K562 (cell line): ENCODE measurements at regions not wholly inside any gene's neighbourhood (a gene's known extent, or its start where the extent isn't known, plus 50 kb on each side); places are given as distances from the start of the nearest gene placed in this dataset.

Experiments used
- ATAC-seq: fragments of 200-7000 bp; cut with Tn5 transposase; 3 replicates; pipeline ENCODE4 v1.9.1; 2020; ENCODE audit warnings: moderate library complexity
- BruUV-seq: library from RNA; stranded (reverse); fragments of 400-500 nt; replicated peaks from 2 replicates; lab custom pipeline; 2021; lab: Mats Ljungman, UMichigan
- CTCF ChIA-PET: fragments of 300-600 bp; formaldehyde crosslinking; extraction: SDS; loops from one replicate; lab custom pipeline; 2021; ENCODE audit warnings: low intra/inter-chr PET ratio; lab: Yijun Ruan, JAX
- POLR2A ChIA-PET: fragments of 300-600, 350-650 bp; sonication (Branson Sonifier 250); formaldehyde crosslinking; extraction: SDS; loops from one replicate; lab custom pipeline; 2021; ENCODE audit warnings: antibody characterized with exemption, inconsistent platforms; lab: Yijun Ruan, JAX
- DNase-seq, 4 experiments: peaks; one replicate each; pipeline versions ENCODE4 v3.0.0 to v3.0.0-alpha.2; 2011 to 2018; ENCODE audit warnings: low spot score in 3 of 4, mixed read lengths in 3 of 4; ENCODE audit errors: extremely low read depth in 1 of 4
- FAIRE-seq: peaks from 2 replicates; lab custom pipeline; 2011; peaks lifted over from hg19 to GRCh38; lab: Jason Lieb, UNC
- H2AFZ ChIP-seq: 2 replicates; pipeline ENCODE4 v1.6.0; 2011; ENCODE audit warnings: low read depth, low read length, control low read depth, inconsistent platforms
- H3K27ac ChIP-seq: fragments of 200-600 bp; 3 replicates; pipeline ENCODE4 v1.8.0; 2011; ENCODE audit warnings: low read depth, mild to moderate bottlenecking, control low read depth, inconsistent platforms, low read length, moderate library complexity, mixed read lengths; ENCODE audit errors: extremely low read depth
- H3K27me3 ChIP-seq, 2 experiments: fragments of 300-600 bp in 1 of 2; 2 replicates in 1 of 2; 3 replicates in 1 of 2; pipeline versions ENCODE4 v1.6.0 to v1.8.0; 2011; ENCODE audit warnings: inconsistent platforms in 2 of 2, low read length in 2 of 2, mild to moderate bottlenecking in 1 of 2, mixed read lengths in 1 of 2, moderate library complexity in 1 of 2; ENCODE audit not compliant: control insufficient read depth in 2 of 2, insufficient read depth in 2 of 2
- H3K36me3 ChIP-seq: fragments of 300-600 bp; 3 replicates; pipeline ENCODE4 v1.8.0; 2011; ENCODE audit warnings: mild to moderate bottlenecking, low read length, inconsistent platforms; ENCODE audit not compliant: control insufficient read depth, insufficient read depth
- H3K4me1 ChIP-seq, 2 experiments: fragments of 200-600 bp in 1 of 2; replicated peaks in 1 of 2; 2 replicates in 1 of 2; 3 replicates in 1 of 2; pipeline versions ENCODE4 v1.5.1 to v1.8.0; 2011; ENCODE audit warnings: inconsistent platforms in 2 of 2, low read length in 2 of 2, mild to moderate bottlenecking in 1 of 2, mixed read lengths in 1 of 2, moderate library complexity in 1 of 2; ENCODE audit not compliant: control insufficient read depth in 2 of 2, insufficient read depth in 2 of 2
- H3K4me2 ChIP-seq: 2 replicates; pipeline ENCODE4 v1.6.1; 2011; ENCODE audit warnings: low read length, control low read depth, inconsistent platforms, mixed read lengths; ENCODE audit not compliant: insufficient read depth
- H3K4me3 ChIP-seq: fragments of 200-600 bp; sonication (generic), shearing (Covaris generic); 2 replicates; pipeline ENCODE4 v1.5.1; 2016; ENCODE audit warnings: control low read depth, inconsistent platforms
- H3K79me2 ChIP-seq: fragments of 200-600 bp; 3 replicates; pipeline ENCODE4 v1.8.0; 2011; ENCODE audit warnings: low read length, inconsistent platforms; ENCODE audit not compliant: control insufficient read depth, insufficient read depth
- H3K9ac ChIP-seq, 2 experiments: 2 replicates each; pipeline versions ENCODE4 v1.6.0 to v1.6.1; 2011; ENCODE audit warnings: low read depth in 2 of 2, low read length in 2 of 2, control low read depth in 1 of 2, inconsistent platforms in 1 of 2, mild to moderate bottlenecking in 1 of 2, mixed read lengths in 1 of 2; ENCODE audit not compliant: insufficient read depth in 1 of 2
- H3K9me1 ChIP-seq: one replicate; pipeline ENCODE4 v1.6.0; 2011; ENCODE audit warnings: inconsistent platforms, mild to moderate bottlenecking, low read length, moderate library complexity; ENCODE audit not compliant: control insufficient read depth, insufficient read depth
- H3K9me3 ChIP-seq: replicated peaks from 2 replicates; pipeline ENCODE4 v1.5.1; 2011; ENCODE audit warnings: low read depth, low read length, inconsistent platforms; ENCODE audit not compliant: control insufficient read depth, insufficient read depth
- H4K20me1 ChIP-seq: replicated peaks from 2 replicates; pipeline ENCODE4 v1.6.1; 2011; ENCODE audit warnings: low read length, inconsistent platforms, mixed read lengths; ENCODE audit not compliant: control insufficient read depth, insufficient read depth
- ARNT ChIP-seq, 2 experiments: fragments of 450-650 bp; IDR thresholded peaks; 2 replicates each; pipeline ENCODE4 v1.6.1; 2016; ENCODE audit warnings: mild to moderate bottlenecking in 1 of 2
- EGR1 ChIP-seq: fragments of 450-650 bp; conservative IDR thresholded peaks from 2 replicates; pipeline ENCODE4 v1.6.1; 2017; ENCODE audit warnings: mild to moderate bottlenecking
- ESRRB ChIP-seq: fragments of 250-450 bp; sonication (Bioruptor Pico); IDR thresholded peaks from 2 replicates; pipeline ENCODE4 v1.5.0; 2020; ENCODE audit warnings: mild to moderate bottlenecking, moderate library complexity, borderline replicate concordance
- FOXJ2 ChIP-seq: fragments of 200-800 bp; sonication (Bioruptor generic); IDR thresholded peaks from 2 replicates; pipeline ENCODE4 v1.6.1; 2016; ENCODE audit warnings: missing genetic modification characterization, missing compliant biosample characterization
- GTF2E2 ChIP-seq: fragments of 200-800 bp; sonication (Bioruptor generic); IDR thresholded peaks from 2 replicates; pipeline ENCODE4 v1.6.1; 2016; ENCODE audit warnings: missing genetic modification characterization, missing compliant biosample characterization
- MEF2D ChIP-seq: conservative IDR thresholded peaks from 2 replicates; pipeline ENCODE4 v1.6.1; 2016; ENCODE audit warnings: low read depth, missing genetic modification characterization, missing compliant biosample characterization
- PHF20 ChIP-seq: fragments of 450-650 bp; IDR thresholded peaks from 2 replicates; pipeline ENCODE4 v1.6.1; 2018; ENCODE audit not compliant: partially characterized antibody
- PRMT5 ChIP-seq: sonication (generic); formaldehyde crosslinking; IDR thresholded peaks from 2 replicates; pipeline ENCODE4 v1.5.0; 2020; ENCODE audit warnings: missing genetic modification reagents
- RBM17 ChIP-seq: fragments of 200-400 bp; formaldehyde crosslinking; IDR thresholded peaks from 2 replicates; pipeline ENCODE4 v1.6.1; 2017; ENCODE audit warnings: low read depth, mild to moderate bottlenecking, low read length, borderline replicate concordance
- SREBF1 ChIP-seq: fragments of 150-350 bp; IDR thresholded peaks from 2 replicates; pipeline ENCODE4 v1.6.1; 2014; ENCODE audit warnings: antibody characterized with exemption, low read depth, low read length, borderline replicate concordance
- ZKSCAN1 ChIP-seq: fragments of 150-350 bp; IDR thresholded peaks from 2 replicates; pipeline ENCODE4 v1.6.1; 2016; ENCODE audit warnings: low read depth, low read length
- ZNF133 ChIP-seq: fragments of 250-450 bp; sonication (Bioruptor Pico); IDR thresholded peaks from 2 replicates; pipeline ENCODE4 v1.4.0; 2020; ENCODE audit warnings: mild to moderate bottlenecking
- WGBS: fragments of 100-300 bp; shearing (Covaris generic); methylation state at CpG from one replicate; pipeline ENCODE4 v1.1.6; 2016; ENCODE audit warnings: low coverage, mixed read lengths; ENCODE audit not compliant: insufficient coverage; ENCODE audit errors: missing lambda C conversion rate; 5-methylcytosine and 5-hydroxymethylcytosine counted together
- in situ Hi-C: fragments of 300-500 bp; cut with MboI; formaldehyde crosslinking; loops from 4 replicates; pipeline ENCODE4 v1.15.0; 2018; ENCODE audit warnings: inconsistent platforms, mixed read lengths
- intact Hi-C: fragments of 100-400 bp; cut with micrococcal nuclease; formaldehyde crosslinking; loops from 2 replicates; pipeline ENCODE4 v1.14.2; 2022
- TF ChIP-seq, protein P1 (sequence below): fragments of 450-650 bp; IDR thresholded peaks from 2 replicates; pipeline ENCODE4 v1.7.0; 2016; ENCODE audit warnings: borderline replicate concordance
- TF ChIP-seq, protein P2 (sequence below): sonication (generic); formaldehyde crosslinking; IDR thresholded peaks from 2 replicates; pipeline ENCODE4 v1.8.1; 2023; ENCODE audit warnings: mild to moderate bottlenecking, missing genetic modification reagents

DNA sequence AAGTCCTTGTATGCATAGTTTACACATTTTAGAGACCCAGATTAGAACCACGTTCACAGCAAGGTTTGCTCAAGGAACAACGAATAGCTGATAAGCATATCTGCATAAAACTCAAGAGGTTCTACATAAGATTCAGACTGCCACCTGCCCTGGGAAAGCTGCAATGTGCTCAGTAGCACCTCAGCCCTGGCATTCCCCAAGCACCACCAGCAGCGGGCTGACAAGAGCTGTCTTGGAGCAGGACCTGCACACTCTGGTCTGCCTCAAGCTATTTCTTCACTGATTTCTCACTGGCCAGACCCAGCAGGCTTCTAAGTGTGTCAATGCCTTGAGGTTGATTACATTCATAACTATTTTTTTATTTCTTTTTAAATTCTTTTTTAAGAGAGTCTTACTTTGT is 65.8 kb upstream of the UQCRFS1 start:
- TF ChIP-seq FOXJ2 (tag) (no peak), PRMT5 (CRISPR knock-in tag) (no peak)

GRCh38 chr19:29283366-29283765 is 70.4 kb upstream of the UQCRFS1 start:
- WGBS = 0% methylated on average over 3 of the region's 3 CpGs
- Histone ChIP-seq H3K4me1 (no peaks in the 10 kb centered on the region), H3K4me2 (no peak overlapping the region), H3K9me1 (no peaks in the 10 kb centered on the region), H3K27ac (no peak overlapping the region), H4K20me1 (no peaks in the 10 kb centered on the region), H3K4me3 (no peak overlapping the region), H3K9ac (no peak overlapping the region), H3K36me3 (no peaks in the 10 kb centered on the region), H3K27me3 (peaks cover 3 to 6% of the 10 kb centered on the region in 2 experiments; a peak in 3 of 5 replicates), H3K79me2 (no peaks in the 10 kb centered on the region), H2AFZ (no peak overlapping the region), H3K9me3 (no peaks in the 10 kb centered on the region)
- ChIA-PET POLR2A (interaction anchor here (0.8 to 1.4 kb wide), 2 partner anchors 8 to 11 kb away, joined by 3 to 4 read pairs; no protein-coding TSS in a partner anchor), CTCF (no interaction called here)
- no TSS peak for BruUV-seq
- ATAC-seq (no peak), FAIRE-seq (no peak), DNase-seq (no peak)
- intact Hi-C loops = no loop called here
- in situ Hi-C loops = no loop called here
- TF ChIP-seq RBM17 (no peak), MEF2D (tag) (no peak), ZKSCAN1 (no peak), PHF20 (no peak), ARNT (IDR thresholded peaks at IDR 0.05) (no peak), EGR1 (no peak), SREBF1 (no peak), ZNF133 (CRISPR knock-in tag) (no peak), GTF2E2 (no peak), ESRRB (no peak)
- TF ChIP-seq, protein P1, sequence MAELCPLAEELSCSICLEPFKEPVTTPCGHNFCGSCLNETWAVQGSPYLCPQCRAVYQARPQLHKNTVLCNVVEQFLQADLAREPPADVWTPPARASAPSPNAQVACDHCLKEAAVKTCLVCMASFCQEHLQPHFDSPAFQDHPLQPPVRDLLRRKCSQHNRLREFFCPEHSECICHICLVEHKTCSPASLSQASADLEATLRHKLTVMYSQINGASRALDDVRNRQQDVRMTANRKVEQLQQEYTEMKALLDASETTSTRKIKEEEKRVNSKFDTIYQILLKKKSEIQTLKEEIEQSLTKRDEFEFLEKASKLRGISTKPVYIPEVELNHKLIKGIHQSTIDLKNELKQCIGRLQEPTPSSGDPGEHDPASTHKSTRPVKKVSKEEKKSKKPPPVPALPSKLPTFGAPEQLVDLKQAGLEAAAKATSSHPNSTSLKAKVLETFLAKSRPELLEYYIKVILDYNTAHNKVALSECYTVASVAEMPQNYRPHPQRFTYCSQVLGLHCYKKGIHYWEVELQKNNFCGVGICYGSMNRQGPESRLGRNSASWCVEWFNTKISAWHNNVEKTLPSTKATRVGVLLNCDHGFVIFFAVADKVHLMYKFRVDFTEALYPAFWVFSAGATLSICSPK = no peak
- TF ChIP-seq, protein P2, sequence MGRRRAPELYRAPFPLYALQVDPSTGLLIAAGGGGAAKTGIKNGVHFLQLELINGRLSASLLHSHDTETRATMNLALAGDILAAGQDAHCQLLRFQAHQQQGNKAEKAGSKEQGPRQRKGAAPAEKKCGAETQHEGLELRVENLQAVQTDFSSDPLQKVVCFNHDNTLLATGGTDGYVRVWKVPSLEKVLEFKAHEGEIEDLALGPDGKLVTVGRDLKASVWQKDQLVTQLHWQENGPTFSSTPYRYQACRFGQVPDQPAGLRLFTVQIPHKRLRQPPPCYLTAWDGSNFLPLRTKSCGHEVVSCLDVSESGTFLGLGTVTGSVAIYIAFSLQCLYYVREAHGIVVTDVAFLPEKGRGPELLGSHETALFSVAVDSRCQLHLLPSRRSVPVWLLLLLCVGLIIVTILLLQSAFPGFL (CRISPR knock-in tag) = no peak

More for the DNA sequence above, 65.8 kb upstream of the UQCRFS1 start:
- in situ Hi-C loops (no loop called here), intact Hi-C loops (no loop called here)
- WGBS = 0% methylated on average over 3 of the region's 3 CpGs
- H3K9me3 ChIP-seq = no peaks in the 10 kb centered on the region
- H3K27me3 ChIP-seq = peaks cover 4 to 8% of the 10 kb centered on the region in 2 experiments; a peak in 3 of 5 replicates
- ATAC-seq (no peak), FAIRE-seq (no peak), DNase-seq (no peak)
- CTCF ChIA-PET = no interaction called here
- no peak overlapping the region for H2AFZ ChIP-seq
- no peaks in the 10 kb centered on the region for H3K79me2 ChIP-seq
- H3K27ac ChIP-seq = no peak overlapping the region
- H3K9me1 ChIP-seq = no peaks in the 10 kb centered on the region
- no peak overlapping the region for H3K4me2 ChIP-seq
- H3K4me3 ChIP-seq = no peak overlapping the region
- BruUV-seq = no TSS peak
- H3K9ac ChIP-seq = no peak overlapping the region
- no peaks in the 10 kb centered on the region for H3K4me1 ChIP-seq
- POLR2A ChIA-PET = no interaction called here
- H3K36me3 ChIP-seq = no peaks in the 10 kb centered on the region
- no peaks in the 10 kb centered on the region for H4K20me1 ChIP-seq
